ENCODE measurements at regions not wholly inside any gene's neighbourhood (a gene's known extent, or its start where the extent isn't known, plus 50 kb on each side); places are given as distances from the start of the nearest gene placed in this dataset.
"Not testable (repeated sequence)": the region's sequence is repeated elsewhere in the genome, so short reads cannot be mapped to it uniquely, and the experiment has no call there.

GRCh38 chr3:105979961-105980360 is 111.1 kb upstream of the CBLB start:
- no peaks in the 10 kb centered on the region for H3K4me1 Mint-ChIP-seq (ENCODE audit: insufficient read depth, unreplicated experiment)
- H3K9me3 Mint-ChIP-seq (ENCODE audit: unreplicated experiment): peaks cover 17% of the 10 kb centered on the region
- ChIA-PET CTCF (no interaction called here), POLR2A (no interaction called here)
- H3K36me3 Mint-ChIP-seq (ENCODE audit: insufficient read depth, unreplicated experiment): no peaks in the 10 kb centered on the region
- H3K4me3 Mint-ChIP-seq (ENCODE audit: unreplicated experiment): no peak overlapping the region
- DNase-seq (ENCODE audit: unreplicated experiment): no peak
- H3K27me3 Mint-ChIP-seq (ENCODE audit: insufficient read depth, unreplicated experiment): no peaks in the 10 kb centered on the region
- no TSS peak for BruUV-seq (replicated peaks)
- no peak overlapping the region for H3K27ac Mint-ChIP-seq (ENCODE audit: low read depth, unreplicated experiment)
- intact Hi-C loops (cut with micrococcal nuclease): no loop called here
- TF ChIP-seq, protein P1, sequence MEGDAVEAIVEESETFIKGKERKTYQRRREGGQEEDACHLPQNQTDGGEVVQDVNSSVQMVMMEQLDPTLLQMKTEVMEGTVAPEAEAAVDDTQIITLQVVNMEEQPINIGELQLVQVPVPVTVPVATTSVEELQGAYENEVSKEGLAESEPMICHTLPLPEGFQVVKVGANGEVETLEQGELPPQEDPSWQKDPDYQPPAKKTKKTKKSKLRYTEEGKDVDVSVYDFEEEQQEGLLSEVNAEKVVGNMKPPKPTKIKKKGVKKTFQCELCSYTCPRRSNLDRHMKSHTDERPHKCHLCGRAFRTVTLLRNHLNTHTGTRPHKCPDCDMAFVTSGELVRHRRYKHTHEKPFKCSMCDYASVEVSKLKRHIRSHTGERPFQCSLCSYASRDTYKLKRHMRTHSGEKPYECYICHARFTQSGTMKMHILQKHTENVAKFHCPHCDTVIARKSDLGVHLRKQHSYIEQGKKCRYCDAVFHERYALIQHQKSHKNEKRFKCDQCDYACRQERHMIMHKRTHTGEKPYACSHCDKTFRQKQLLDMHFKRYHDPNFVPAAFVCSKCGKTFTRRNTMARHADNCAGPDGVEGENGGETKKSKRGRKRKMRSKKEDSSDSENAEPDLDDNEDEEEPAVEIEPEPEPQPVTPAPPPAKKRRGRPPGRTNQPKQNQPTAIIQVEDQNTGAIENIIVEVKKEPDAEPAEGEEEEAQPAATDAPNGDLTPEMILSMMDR (IDR thresholded peaks at IDR 0.05; ENCODE audit: unreplicated experiment): no peak

DNA sequence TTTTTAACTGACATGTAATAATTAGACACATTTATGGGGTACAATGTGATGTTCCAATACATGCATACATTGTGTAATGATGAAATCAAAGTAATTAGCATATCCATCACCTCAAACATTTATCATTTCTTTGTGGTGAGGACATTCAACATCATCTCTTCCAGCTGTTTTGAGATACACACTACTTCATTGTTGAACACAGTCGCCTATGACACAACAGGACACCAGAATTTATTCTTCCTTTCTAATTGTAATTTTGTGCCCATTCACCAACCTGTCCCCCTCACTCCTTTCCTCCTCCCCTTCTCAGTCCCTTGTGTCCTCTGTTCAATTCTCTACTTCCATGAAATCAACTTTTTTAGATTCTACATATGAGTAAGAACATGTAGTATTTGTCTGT is 113.4 kb upstream of the CBLB start:
- intact Hi-C loops (cut with micrococcal nuclease): no loop called here
- CTCF ChIA-PET: no interaction called here

GRCh38 chr3:105984837-105985236 is 116.0 kb upstream of the CBLB start:
- Mint-ChIP-seq H3K4me1 (ENCODE audit: insufficient read depth, unreplicated experiment) (no peaks in the 10 kb centered on the region), H3K4me3 (ENCODE audit: unreplicated experiment) (no peak overlapping the region), H3K27ac (ENCODE audit: low read depth, unreplicated experiment) (no peak overlapping the region), H3K27me3 (ENCODE audit: insufficient read depth, unreplicated experiment) (no peaks in the 10 kb centered on the region), H3K9me3 (ENCODE audit: unreplicated experiment) (peaks cover 21% of the 10 kb centered on the region), H3K36me3 (ENCODE audit: insufficient read depth, unreplicated experiment) (no peaks in the 10 kb centered on the region)
- no TSS peak for BruUV-seq (replicated peaks)
- TF ChIP-seq, protein P1 (IDR thresholded peaks at IDR 0.05; ENCODE audit: unreplicated experiment): no peak
- intact Hi-C loops (cut with micrococcal nuclease): no loop called here
- ChIA-PET CTCF (no interaction called here), POLR2A (no interaction called here)
- no peak for DNase-seq (ENCODE audit: unreplicated experiment)

More for the DNA sequence above, 113.4 kb upstream of the CBLB start:
- Mint-ChIP-seq H3K4me3 (ENCODE audit: unreplicated experiment) (no peak overlapping the region), H3K27me3 (ENCODE audit: insufficient read depth, unreplicated experiment) (no peaks in the 10 kb centered on the region), H3K9me3 (ENCODE audit: unreplicated experiment) (peaks cover 21% of the 10 kb centered on the region), H3K27ac (ENCODE audit: low read depth, unreplicated experiment) (no peak overlapping the region), H3K36me3 (ENCODE audit: insufficient read depth, unreplicated experiment) (no peaks in the 10 kb centered on the region), H3K4me1 (ENCODE audit: insufficient read depth, unreplicated experiment) (no peaks in the 10 kb centered on the region)
- POLR2A ChIA-PET: no interaction called here
- TF ChIP-seq, protein P1 (IDR thresholded peaks at IDR 0.05; ENCODE audit: unreplicated experiment): no peak
- BruUV-seq (replicated peaks): no TSS peak
- no peak for DNase-seq (ENCODE audit: unreplicated experiment)

DNA sequence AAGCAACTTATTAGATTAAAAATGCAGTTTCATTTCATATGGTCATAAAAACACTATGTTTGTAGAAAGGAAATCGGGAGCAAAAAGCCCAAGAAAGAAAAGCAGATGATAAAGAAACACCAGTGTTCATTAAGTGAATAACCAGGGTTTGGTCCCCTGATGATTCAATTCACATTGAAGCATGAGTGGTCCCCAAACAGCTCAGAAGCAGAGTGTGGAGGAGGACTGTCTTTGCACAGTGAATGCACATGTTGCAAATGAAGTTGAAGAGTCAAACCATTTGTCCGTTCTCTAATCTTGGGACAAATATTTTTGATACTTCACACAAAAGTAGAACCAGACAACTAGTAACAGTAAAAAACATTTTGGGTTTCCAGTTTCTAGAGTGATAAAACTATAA is 117.5 kb upstream of the CBLB start:
- H3K27ac Mint-ChIP-seq (ENCODE audit: low read depth, unreplicated experiment); H3K27me3 Mint-ChIP-seq (ENCODE audit: insufficient read depth, unreplicated experiment); CTCF ChIA-PET; H3K4me1 Mint-ChIP-seq (ENCODE audit: insufficient read depth, unreplicated experiment); intact Hi-C loops (cut with micrococcal nuclease); H3K36me3 Mint-ChIP-seq (ENCODE audit: insufficient read depth, unreplicated experiment); BruUV-seq (replicated peaks); DNase-seq (ENCODE audit: unreplicated experiment); H3K4me3 Mint-ChIP-seq (ENCODE audit: unreplicated experiment): not testable (repeated sequence)
- peaks cover 28% of the 10 kb centered on the region for H3K9me3 Mint-ChIP-seq (ENCODE audit: unreplicated experiment)
- POLR2A ChIA-PET: interaction anchor here (1.0 kb wide), 1 partner anchor 11 kb away, joined by 3 read pairs; no protein-coding TSS in a partner anchor

DNA sequence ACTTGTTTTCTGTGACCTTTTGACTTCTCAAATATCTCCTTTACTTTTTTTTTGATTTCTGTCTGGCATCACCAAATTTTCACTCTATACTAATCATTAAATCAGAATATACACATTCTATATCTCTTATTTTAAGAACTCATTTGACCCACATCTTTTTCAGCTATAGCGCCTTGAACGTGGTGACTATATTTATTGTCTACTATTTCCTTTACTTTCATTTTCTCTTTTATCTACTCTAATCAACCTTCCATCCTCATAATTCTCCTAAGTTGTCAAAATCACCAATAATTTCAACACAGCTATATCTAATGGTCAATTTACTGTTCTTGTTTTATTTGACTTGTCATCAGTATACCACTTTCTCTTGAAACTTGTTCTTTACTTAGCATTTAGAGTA is 119.0 kb upstream of the CBLB start:
- H3K4me1 Mint-ChIP-seq (ENCODE audit: insufficient read depth, unreplicated experiment): no peaks in the 10 kb centered on the region
- CTCF ChIA-PET: no interaction called here

More for the DNA sequence above, 119.0 kb upstream of the CBLB start:
- no peaks in the 10 kb centered on the region for H3K36me3 Mint-ChIP-seq (ENCODE audit: insufficient read depth, unreplicated experiment)
- intact Hi-C loops (cut with micrococcal nuclease): no loop called here
- TF ChIP-seq, protein P1 (IDR thresholded peaks at IDR 0.05; ENCODE audit: unreplicated experiment): no peak
- no peak overlapping the region for H3K27ac Mint-ChIP-seq (ENCODE audit: low read depth, unreplicated experiment)
- no TSS peak for BruUV-seq (replicated peaks)
- H3K27me3 Mint-ChIP-seq (ENCODE audit: insufficient read depth, unreplicated experiment): no peaks in the 10 kb centered on the region
- no peak overlapping the region for H3K4me3 Mint-ChIP-seq (ENCODE audit: unreplicated experiment)
- H3K9me3 Mint-ChIP-seq (ENCODE audit: unreplicated experiment): peaks cover 30% of the 10 kb centered on the region
- DNase-seq (ENCODE audit: unreplicated experiment): no peak
- POLR2A ChIA-PET: interaction anchor here (0.8 to 1.6 kb wide), 2 partner anchors 10 to 1090 kb away, joined by 3 to 5 read pairs; no protein-coding TSS in a partner anchor
